Panc1 (cell line): ENCODE measurements at regions not wholly inside any gene's neighbourhood (a gene's known extent, or its start where the extent isn't known, plus 50 kb on each side); places are given as distances from the start of the nearest gene placed in this dataset.

Source experiments
- ATAC-seq: fragments of 200-7000 bp; cut with Tn5 transposase; 2 replicates; pipeline ENCODE4 v1.9.1; 2020; ENCODE audit warnings: mild to moderate bottlenecking, moderate library complexity
- BruUV-seq: library from RNA; stranded (reverse); fragments of 400-500 nt; replicated peaks from 2 replicates; lab custom pipeline; 2021; lab: Mats Ljungman, UMichigan
- CTCF ChIA-PET: fragments of 300-600 bp; sonication (Branson Sonifier 250); formaldehyde crosslinking; loops from one replicate; lab custom pipeline; 2022; ENCODE audit warnings: antibody characterized with exemption; lab: Charles Lee
- POLR2A ChIA-PET: fragments of 300-600 bp; sonication (Branson Sonifier 250); formaldehyde crosslinking; loops from one replicate; lab custom pipeline; 2022; ENCODE audit warnings: antibody characterized with exemption; lab: Charles Lee
- DNase-seq: peaks from one replicate; pipeline ENCODE4 v3.0.0-alpha.2; 2010; ENCODE audit warnings: low read depth, low spot score
- H3K27ac ChIP-seq: 2 replicates; pipeline ENCODE4 v1.5.1; 2011; ENCODE audit warnings: mild to moderate bottlenecking, low read length, inconsistent platforms
- H3K27me3 ChIP-seq: fragments of 200-500 bp; sonication (Bioruptor generic); 2 replicates; pipeline ENCODE4 v1.6.0; 2014; ENCODE audit warnings: low read length, inconsistent platforms; ENCODE audit not compliant: control insufficient read depth, insufficient read depth
- H3K36me3 ChIP-seq: fragments of 200-500 bp; sonication (Bioruptor generic); 2 replicates; pipeline ENCODE4 v1.5.1; 2014; ENCODE audit warnings: inconsistent platforms, mild to moderate bottlenecking, low read length, moderate library complexity; ENCODE audit not compliant: control insufficient read depth, insufficient read depth
- H3K4me1 ChIP-seq: 2 replicates; pipeline ENCODE4 v1.5.1; 2011; ENCODE audit warnings: inconsistent platforms, mild to moderate bottlenecking, low read length, moderate library complexity; ENCODE audit not compliant: control insufficient read depth, insufficient read depth
- H3K4me3 ChIP-seq, 2 experiments: 2 replicates each; pipeline ENCODE4 v1.5.1; 2011 to 2012; ENCODE audit warnings: low read depth in 2 of 2, low read length in 2 of 2, mild to moderate bottlenecking in 2 of 2, inconsistent platforms in 1 of 2, moderate library complexity in 1 of 2
- H3K9me3 ChIP-seq: fragments of 200-500 bp; sonication (Bioruptor generic); 2 replicates; pipeline ENCODE4 v1.5.1; 2014; ENCODE audit warnings: low read depth, mild to moderate bottlenecking, inconsistent platforms, low read length, moderate library complexity; ENCODE audit not compliant: control insufficient read depth, insufficient read depth
- CTCF ChIP-seq: fragments of 450-650 bp; IDR thresholded peaks from 2 replicates; pipeline ENCODE4 v1.5.1; 2017; ENCODE audit warnings: mild to moderate bottlenecking
- POLR2AphosphoS5 ChIP-seq: IDR thresholded peaks from 2 replicates; pipeline ENCODE4 v1.6.1; 2012; ENCODE audit warnings: mild to moderate bottlenecking, low read depth, low read length, moderate library complexity
- REST ChIP-seq, 2 experiments: IDR thresholded peaks; 2 replicates each; pipeline ENCODE4 v1.6.1; 2011 to 2012; ENCODE audit warnings: low read depth in 2 of 2, control low read depth in 1 of 2, low read length in 1 of 2, mild to moderate bottlenecking in 1 of 2, moderate library complexity in 1 of 2; ENCODE audit not compliant: insufficient read depth in 1 of 2
- SIN3A ChIP-seq: IDR thresholded peaks from 2 replicates; pipeline ENCODE4 v1.6.1; 2012; ENCODE audit warnings: low read depth, mild to moderate bottlenecking, low read length, moderate library complexity, borderline replicate concordance; ENCODE audit not compliant: insufficient read depth
- TCF7L2 ChIP-seq: IDR thresholded peaks from 2 replicates; pipeline ENCODE4 v1.6.1; 2011; ENCODE audit warnings: mild to moderate bottlenecking, low read depth, low read length, inconsistent platforms
- in situ Hi-C: cut with HindIII; loops from 2 replicates; pipeline ENCODE4 v1.10.0; 2016; ENCODE audit warnings: low sequenced_read_pairs, low pct_unique_long_range_greater_than_20kb
- intact Hi-C: fragments of 100-400 bp; cut with micrococcal nuclease; formaldehyde crosslinking; loops from one replicate; pipeline ENCODE4 v1.10.0; 2022; ENCODE audit not compliant: unreplicated experiment

GRCh38 chr21:24200052-24200451 is 1407.2 kb downstream of the MRPL39 start:
- no peaks in the 10 kb centered on the region for H3K4me1 ChIP-seq
- H3K27me3 ChIP-seq = no peaks in the 10 kb centered on the region
- no peak for ATAC-seq
- intact Hi-C loops = no loop called here
- no peak overlapping the region for H3K4me3 ChIP-seq
- H3K27ac ChIP-seq = no peak overlapping the region
- no peaks in the 10 kb centered on the region for H3K9me3 ChIP-seq
- ChIA-PET CTCF (no interaction called here), POLR2A (no interaction called here)
- no peak for DNase-seq
- no peaks in the 10 kb centered on the region; the same call in 1 of the 2 replicates for H3K36me3 ChIP-seq
- no TSS peak for BruUV-seq
- TF ChIP-seq CTCF (no peak), REST (IDR thresholded peaks at IDR 0.05; ENCODE audit: insufficient read depth in 1 of 2, low read depth in 2 of 2, low read length in 1 of 2) (no peak), SIN3A (no peak), POLR2AphosphoS5 (no peak), TCF7L2 (no peak)
- in situ Hi-C loops = no loop called here

GRCh38 chr21:24197923-24198322 is 1409.4 kb downstream of the MRPL39 start:
- H3K4me1 ChIP-seq = no peaks in the 10 kb centered on the region
- TF ChIP-seq SIN3A (no peak), REST (IDR thresholded peaks at IDR 0.05; ENCODE audit: insufficient read depth in 1 of 2, low read depth in 2 of 2, low read length in 1 of 2) (no peak), TCF7L2 (no peak), CTCF (no peak), POLR2AphosphoS5 (no peak)
- DNase-seq (no peak), ATAC-seq (no peak)
- ChIA-PET POLR2A (no interaction called here), CTCF (no interaction called here)
- H3K4me3 ChIP-seq = no peak overlapping the region
- no peaks in the 10 kb centered on the region for H3K27me3 ChIP-seq
- intact Hi-C loops = no loop called here
- no peaks in the 10 kb centered on the region; the same call in 1 of the 2 replicates for H3K36me3 ChIP-seq
- no peak overlapping the region for H3K27ac ChIP-seq
- in situ Hi-C loops = no loop called here
- no TSS peak for BruUV-seq
- no peaks in the 10 kb centered on the region for H3K9me3 ChIP-seq
